ENCODE measurements at regions not wholly inside any gene's neighbourhood (a gene's known extent, or its start where the extent isn't known, plus 50 kb on each side); places are given as distances from the start of the nearest gene placed in this dataset.

- TF ChIP-seq TCF4 (CRISPR knock-in tag; IDR thresholded peaks at IDR 0.05; ENCODE audit: borderline replicate concordance) (0 out of 2 replicates have a peak, but pooled peaks have one; percentile 14), ZNF8 (CRISPR knock-in tag; IDR thresholded peaks at IDR 0.05) (no peak), RARB (CRISPR knock-in tag; IDR thresholded peaks at IDR 0.05) (no peak)
- ATAC-seq: no peak
Measured at GRCh38 chr9:118786877-118787276, 582.4 kb downstream of the BRINP1 start.

GRCh38 chr9:118809160-118809625 lies 560.0 kb downstream of the BRINP1 start:
- TF ChIP-seq ZC3H10 (CRISPR knock-in tag; IDR thresholded peaks at IDR 0.05) (no peak), ZNF8 (CRISPR knock-in tag; IDR thresholded peaks at IDR 0.05) (no peak), CSRNP3 (CRISPR knock-in tag; IDR thresholded peaks at IDR 0.05) (no peak), ARNTL (CRISPR knock-in tag; IDR thresholded peaks at IDR 0.05; ENCODE audit: borderline replicate concordance, low read depth) (no peak), TSHZ2 (CRISPR knock-in tag; IDR thresholded peaks at IDR 0.05) (no peak), ZFP30 (CRISPR knock-in tag; IDR thresholded peaks at IDR 0.05) (no peak), SNAI2 (CRISPR knock-in tag; IDR thresholded peaks at IDR 0.05) (no peak), TCF4 (CRISPR knock-in tag; IDR thresholded peaks at IDR 0.05; ENCODE audit: borderline replicate concordance) (no peak), GLIS3 (CRISPR knock-in tag; IDR thresholded peaks at IDR 0.05) (no peak), ZNF70 (CRISPR knock-in tag; IDR thresholded peaks at IDR 0.05) (no peak), ESRRG (CRISPR knock-in tag; IDR thresholded peaks at IDR 0.05) (no peak), CSDC2 (CRISPR knock-in tag; IDR thresholded peaks at IDR 0.05) (no peak), PPARA (CRISPR knock-in tag; IDR thresholded peaks at IDR 0.05; ENCODE audit: borderline replicate concordance) (no peak)
- ATAC-seq: no peak

- ATAC-seq: no peak
- TF ChIP-seq CSDC2 (CRISPR knock-in tag; IDR thresholded peaks at IDR 0.05) (no peak), RARB (CRISPR knock-in tag; IDR thresholded peaks at IDR 0.05) (no peak)
Measured at GRCh38 chr9:118829334-118829733, 539.9 kb downstream of the BRINP1 start.

- no peak for TF ChIP-seq ZFP3 (CRISPR knock-in tag; IDR thresholded peaks at IDR 0.05)
- no peak for TF ChIP-seq ESRRG (CRISPR knock-in tag; IDR thresholded peaks at IDR 0.05)
- TF ChIP-seq ZNF8 (CRISPR knock-in tag; IDR thresholded peaks at IDR 0.05): no peak
- ATAC-seq: no peak
Measured at GRCh38 chr9:118832371-118832770, 536.9 kb downstream of the BRINP1 start.

GRCh38 chr9:118836891-118837290 lies 532.3 kb downstream of the BRINP1 start:
- TF ChIP-seq CSDC2 (CRISPR knock-in tag; IDR thresholded peaks at IDR 0.05) (no peak), ZC3H10 (CRISPR knock-in tag; IDR thresholded peaks at IDR 0.05) (no peak), ZNF8 (CRISPR knock-in tag; IDR thresholded peaks at IDR 0.05) (no peak), TOX (CRISPR knock-in tag; IDR thresholded peaks at IDR 0.05; ENCODE audit: borderline replicate concordance) (no peak), CSRNP3 (CRISPR knock-in tag; IDR thresholded peaks at IDR 0.05) (no peak), ZFP3 (CRISPR knock-in tag; IDR thresholded peaks at IDR 0.05) (no peak), SNAI2 (CRISPR knock-in tag; IDR thresholded peaks at IDR 0.05) (no peak), ISL1 (CRISPR knock-in tag; IDR thresholded peaks at IDR 0.05) (no peak), ESRRG (CRISPR knock-in tag; IDR thresholded peaks at IDR 0.05) (no peak), ZNF565 (CRISPR knock-in tag; conservative IDR thresholded peaks at IDR 0.05; ENCODE audit: low read depth) (no peak), TCF4 (CRISPR knock-in tag; IDR thresholded peaks at IDR 0.05; ENCODE audit: borderline replicate concordance) (no peak), ZFP30 (CRISPR knock-in tag; IDR thresholded peaks at IDR 0.05) (no peak), PATZ1 (CRISPR knock-in tag; IDR thresholded peaks at IDR 0.05; ENCODE audit: borderline replicate concordance) (no peak), ZNF70 (CRISPR knock-in tag; IDR thresholded peaks at IDR 0.05) (no peak), POU6F1 (CRISPR knock-in tag; IDR thresholded peaks at IDR 0.05; ENCODE audit: borderline replicate concordance, low read depth) (no peak), TSHZ2 (CRISPR knock-in tag; IDR thresholded peaks at IDR 0.05) (no peak), OSR1 (CRISPR knock-in tag; IDR thresholded peaks at IDR 0.05) (no peak)
- ATAC-seq: no peak
